ENCODE measurements at regions not wholly inside any gene's neighbourhood (a gene's known extent, or its start where the extent isn't known, plus 50 kb on each side); places are given as distances from the start of the nearest gene placed in this dataset.
"Not testable (repeated sequence)": the region's sequence is repeated elsewhere in the genome, so short reads cannot be mapped to it uniquely, and the experiment has no call there.

- not testable (repeated sequence) for TF ChIP-seq EZH2 (IDR thresholded peaks at IDR 0.05; ENCODE audit: low read depth); CTCF (conservative IDR thresholded peaks at IDR 0.05)
These were observed 643.5 kb downstream of the CDY1 start for GRCh38 chrY:26265449-26265848.
